ENCODE measurements at regions not wholly inside any gene's neighbourhood (a gene's known extent, or its start where the extent isn't known, plus 50 kb on each side); places are given as distances from the start of the nearest gene placed in this dataset.

GRCh38 chr3:87766721-87767120 is 292.1 kb downstream of the CGGBP1 start:
- H3K36me3 ChIP-seq (ENCODE audit: insufficient read depth, low read length, poor library complexity, severe bottlenecking), result no peaks in the 10 kb centered on the region
- no peak overlapping the region for H3K4me3 ChIP-seq (ENCODE audit: low read depth, low read length, poor library complexity, severe bottlenecking)
- intact Hi-C loops (cut with micrococcal nuclease; ENCODE audit: unreplicated experiment), result no loop called here
- H3K9me3 ChIP-seq (ENCODE audit: low read depth, low read length, poor library complexity, severe bottlenecking), result peaks cover 9% of the 10 kb centered on the region
- ChIA-PET POLR2A (ENCODE audit: low non-redundant PET) (no interaction called here), CTCF (no interaction called here)
- DNase-seq (ENCODE audit: low spot score), result peak; percentile 27
- H3K27me3 ChIP-seq (replicated peaks; ENCODE audit: insufficient read depth, low read depth, low read length, poor library complexity), result no peaks in the 10 kb centered on the region
- H3K27ac ChIP-seq (ENCODE audit: low read depth, low read length, poor library complexity, severe bottlenecking), result no peak overlapping the region
- peaks cover 7% of the 10 kb centered on the region for H3K4me1 ChIP-seq (ENCODE audit: insufficient read depth, low read length, poor library complexity, severe bottlenecking)
- TF ChIP-seq CTCF (conservative IDR thresholded peaks at IDR 0.05; ENCODE audit: low read depth, low read length) (no peak), EZH2 (IDR thresholded peaks at IDR 0.05; ENCODE audit: borderline replicate concordance, low read depth, low read length, poor library complexity, severe bottlenecking) (no peak)
- no TSS peak for BruUV-seq (replicated peaks)

- CTCF ChIA-PET, result no interaction called here
- BruUV-seq (replicated peaks), result no TSS peak
- no peak overlapping the region for H3K4me3 ChIP-seq (ENCODE audit: low read depth, low read length, poor library complexity, severe bottlenecking)
- peaks cover 9% of the 10 kb centered on the region for H3K9me3 ChIP-seq (ENCODE audit: low read depth, low read length, poor library complexity, severe bottlenecking)
- no peaks in the 10 kb centered on the region for H3K36me3 ChIP-seq (ENCODE audit: insufficient read depth, low read length, poor library complexity, severe bottlenecking)
- H3K27ac ChIP-seq (ENCODE audit: low read depth, low read length, poor library complexity, severe bottlenecking), result no peak overlapping the region
- no peak for DNase-seq (ENCODE audit: low spot score)
- peaks cover 7% of the 10 kb centered on the region for H3K4me1 ChIP-seq (ENCODE audit: insufficient read depth, low read length, poor library complexity, severe bottlenecking)
- H3K27me3 ChIP-seq (replicated peaks; ENCODE audit: insufficient read depth, low read depth, low read length, poor library complexity), result no peaks in the 10 kb centered on the region
- intact Hi-C loops (cut with micrococcal nuclease; ENCODE audit: unreplicated experiment), result no loop called here
- no peak for TF ChIP-seq EZH2 (IDR thresholded peaks at IDR 0.05; ENCODE audit: borderline replicate concordance, low read depth, low read length, poor library complexity, severe bottlenecking)
- POLR2A ChIA-PET (ENCODE audit: low non-redundant PET), result no interaction called here
Observed at GRCh38 chr3:87765256-87765655, 293.5 kb downstream of the CGGBP1 start.

GRCh38 chr3:87761795-87762194 is 297.0 kb downstream of the CGGBP1 start:
- Histone ChIP-seq H3K27ac (ENCODE audit: low read depth, low read length, poor library complexity, severe bottlenecking) (no peak overlapping the region), H3K4me3 (ENCODE audit: low read depth, low read length, poor library complexity, severe bottlenecking) (no peak overlapping the region), H3K36me3 (ENCODE audit: insufficient read depth, low read length, poor library complexity, severe bottlenecking) (no peaks in the 10 kb centered on the region), H3K9me3 (ENCODE audit: low read depth, low read length, poor library complexity, severe bottlenecking) (no peaks in the 10 kb centered on the region), H3K27me3 (replicated peaks; ENCODE audit: insufficient read depth, low read depth, low read length, poor library complexity) (no peaks in the 10 kb centered on the region), H3K4me1 (ENCODE audit: insufficient read depth, low read length, poor library complexity, severe bottlenecking) (peaks cover 5% of the 10 kb centered on the region)
- DNase-seq (ENCODE audit: low spot score), result no peak
- TF ChIP-seq EZH2 (IDR thresholded peaks at IDR 0.05; ENCODE audit: borderline replicate concordance, low read depth, low read length, poor library complexity, severe bottlenecking) (no peak), CTCF (conservative IDR thresholded peaks at IDR 0.05; ENCODE audit: low read depth, low read length) (no peak)
- intact Hi-C loops (cut with micrococcal nuclease; ENCODE audit: unreplicated experiment), result no loop called here
- BruUV-seq (replicated peaks), result no TSS peak
- POLR2A ChIA-PET (ENCODE audit: low non-redundant PET), result no interaction called here
- CTCF ChIA-PET, result no interaction called here

- ChIA-PET POLR2A (ENCODE audit: low non-redundant PET) (no interaction called here), CTCF (no interaction called here)
- TF ChIP-seq CTCF (conservative IDR thresholded peaks at IDR 0.05; ENCODE audit: low read depth, low read length) (no peak), EZH2 (IDR thresholded peaks at IDR 0.05; ENCODE audit: borderline replicate concordance, low read depth, low read length, poor library complexity, severe bottlenecking) (no peak)
- Histone ChIP-seq H3K36me3 (ENCODE audit: insufficient read depth, low read length, poor library complexity, severe bottlenecking) (no peaks in the 10 kb centered on the region), H3K4me1 (ENCODE audit: insufficient read depth, low read length, poor library complexity, severe bottlenecking) (peaks cover under 1% of the 10 kb centered on the region), H3K27me3 (replicated peaks; ENCODE audit: insufficient read depth, low read depth, low read length, poor library complexity) (no peaks in the 10 kb centered on the region), H3K27ac (ENCODE audit: low read depth, low read length, poor library complexity, severe bottlenecking) (no peak overlapping the region), H3K9me3 (ENCODE audit: low read depth, low read length, poor library complexity, severe bottlenecking) (no peaks in the 10 kb centered on the region), H3K4me3 (ENCODE audit: low read depth, low read length, poor library complexity, severe bottlenecking) (no peak overlapping the region)
- no TSS peak for BruUV-seq (replicated peaks)
- DNase-seq (ENCODE audit: low spot score), result no peak
- intact Hi-C loops (cut with micrococcal nuclease; ENCODE audit: unreplicated experiment), result no loop called here
Observed at GRCh38 chr3:87761341-87761740, 297.5 kb downstream of the CGGBP1 start.
